ENCODE measurements at regions not wholly inside any gene's neighbourhood (a gene's known extent, or its start where the extent isn't known, plus 50 kb on each side); places are given as distances from the start of the nearest gene placed in this dataset.

DNA sequence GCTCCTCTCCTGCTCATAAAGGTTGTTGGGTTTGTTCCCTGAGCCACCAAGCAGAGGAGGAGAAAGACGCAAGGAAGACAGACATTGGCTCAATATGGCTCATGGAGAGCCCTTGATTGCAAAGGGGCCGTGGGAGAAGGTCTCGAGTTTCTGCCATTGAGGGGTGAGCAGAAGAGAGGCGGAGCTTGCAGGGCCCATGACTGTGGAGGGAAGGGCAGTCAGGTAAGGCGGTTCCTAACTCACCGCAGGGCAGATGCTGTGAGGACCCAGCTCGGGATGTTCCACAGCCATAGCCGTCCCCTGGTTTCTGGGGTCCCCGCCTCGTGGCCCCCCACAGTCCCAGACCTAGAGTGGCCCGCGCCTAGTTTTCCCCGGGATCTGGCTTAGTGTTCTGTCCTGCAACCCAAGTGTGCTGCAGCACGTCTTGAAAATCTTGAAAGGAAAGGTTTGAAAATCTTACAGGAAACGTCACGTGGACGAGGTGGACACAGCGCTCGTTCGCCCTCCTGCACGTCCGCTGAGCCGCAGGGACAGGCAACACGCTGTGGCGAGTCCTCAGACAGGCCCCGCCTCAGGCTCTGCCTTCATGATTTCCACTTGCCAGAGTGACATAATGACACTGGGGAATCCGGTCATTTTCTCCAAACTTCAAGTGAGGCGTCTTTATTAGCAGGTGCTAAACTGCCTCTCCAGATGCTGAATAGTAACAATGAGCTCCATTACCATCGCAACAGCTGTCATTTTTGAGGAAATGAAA lies 105.5 kb upstream of the HDAC4 start:
- intact Hi-C loops (cut with DNase I) = no loop called here
- Histone ChIP-seq H3K4me3 (no peak overlapping the region), H3K36me3 (no peaks in the 10 kb centered on the region), H3K27me3 (no peaks in the 10 kb centered on the region), H3K4me1 (no peaks in the 10 kb centered on the region), H3K9me3 (no peaks in the 10 kb centered on the region), H3K27ac (no peak overlapping the region)
- 69 to 75% methylated on average over 29 of the region's 29 CpGs for WGBS, 2 donors
- ATAC-seq (no peak), DNase-seq (no peak), FAIRE-seq (no peak)
- TF ChIP-seq, protein P1, sequence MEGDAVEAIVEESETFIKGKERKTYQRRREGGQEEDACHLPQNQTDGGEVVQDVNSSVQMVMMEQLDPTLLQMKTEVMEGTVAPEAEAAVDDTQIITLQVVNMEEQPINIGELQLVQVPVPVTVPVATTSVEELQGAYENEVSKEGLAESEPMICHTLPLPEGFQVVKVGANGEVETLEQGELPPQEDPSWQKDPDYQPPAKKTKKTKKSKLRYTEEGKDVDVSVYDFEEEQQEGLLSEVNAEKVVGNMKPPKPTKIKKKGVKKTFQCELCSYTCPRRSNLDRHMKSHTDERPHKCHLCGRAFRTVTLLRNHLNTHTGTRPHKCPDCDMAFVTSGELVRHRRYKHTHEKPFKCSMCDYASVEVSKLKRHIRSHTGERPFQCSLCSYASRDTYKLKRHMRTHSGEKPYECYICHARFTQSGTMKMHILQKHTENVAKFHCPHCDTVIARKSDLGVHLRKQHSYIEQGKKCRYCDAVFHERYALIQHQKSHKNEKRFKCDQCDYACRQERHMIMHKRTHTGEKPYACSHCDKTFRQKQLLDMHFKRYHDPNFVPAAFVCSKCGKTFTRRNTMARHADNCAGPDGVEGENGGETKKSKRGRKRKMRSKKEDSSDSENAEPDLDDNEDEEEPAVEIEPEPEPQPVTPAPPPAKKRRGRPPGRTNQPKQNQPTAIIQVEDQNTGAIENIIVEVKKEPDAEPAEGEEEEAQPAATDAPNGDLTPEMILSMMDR (IDR thresholded peaks at IDR 0.05) = no peak

DNA sequence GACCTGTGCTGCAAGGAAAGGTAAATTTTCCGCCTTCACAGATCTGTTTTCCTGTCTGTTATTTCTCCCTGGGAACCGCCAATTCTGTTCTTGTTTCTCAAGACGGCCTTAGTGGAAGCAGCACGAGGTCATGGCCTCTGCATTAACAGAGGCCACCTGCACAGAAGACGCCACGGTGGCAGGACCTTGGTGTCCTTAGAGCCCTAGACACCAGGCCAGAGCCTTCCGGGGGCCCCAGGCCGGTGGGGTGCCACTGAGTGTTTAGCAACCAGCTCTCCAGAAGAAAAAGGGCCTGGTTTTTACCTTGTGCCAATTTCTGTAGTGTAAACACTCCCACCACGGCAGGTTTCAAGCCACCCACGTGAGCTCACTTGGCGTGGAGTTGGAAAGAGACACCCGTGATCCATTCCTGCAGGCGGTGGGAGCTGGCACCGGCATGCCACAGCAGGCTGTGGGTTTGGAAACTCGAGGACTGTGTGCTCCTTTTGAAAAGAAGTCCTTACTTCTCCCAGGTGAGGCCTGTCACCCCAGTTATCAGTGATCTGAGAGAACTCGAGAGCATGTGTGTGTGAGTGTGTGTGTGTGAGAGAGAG lies 103.9 kb upstream of the HDAC4 start:
- Histone ChIP-seq H3K4me1 (no peaks in the 10 kb centered on the region), H3K27ac (no peak overlapping the region), H3K4me3 (no peak overlapping the region), H3K27me3 (no peaks in the 10 kb centered on the region), H3K36me3 (no peaks in the 10 kb centered on the region), H3K9me3 (no peaks in the 10 kb centered on the region)
- intact Hi-C loops (cut with DNase I) = no loop called here
- FAIRE-seq (no peak), DNase-seq (no peak), ATAC-seq (no peak)
- TF ChIP-seq, protein P1 (IDR thresholded peaks at IDR 0.05) = no peak
- WGBS, 2 donors = 74 to 80% methylated on average over 16 of the region's 16 CpGs

DNA sequence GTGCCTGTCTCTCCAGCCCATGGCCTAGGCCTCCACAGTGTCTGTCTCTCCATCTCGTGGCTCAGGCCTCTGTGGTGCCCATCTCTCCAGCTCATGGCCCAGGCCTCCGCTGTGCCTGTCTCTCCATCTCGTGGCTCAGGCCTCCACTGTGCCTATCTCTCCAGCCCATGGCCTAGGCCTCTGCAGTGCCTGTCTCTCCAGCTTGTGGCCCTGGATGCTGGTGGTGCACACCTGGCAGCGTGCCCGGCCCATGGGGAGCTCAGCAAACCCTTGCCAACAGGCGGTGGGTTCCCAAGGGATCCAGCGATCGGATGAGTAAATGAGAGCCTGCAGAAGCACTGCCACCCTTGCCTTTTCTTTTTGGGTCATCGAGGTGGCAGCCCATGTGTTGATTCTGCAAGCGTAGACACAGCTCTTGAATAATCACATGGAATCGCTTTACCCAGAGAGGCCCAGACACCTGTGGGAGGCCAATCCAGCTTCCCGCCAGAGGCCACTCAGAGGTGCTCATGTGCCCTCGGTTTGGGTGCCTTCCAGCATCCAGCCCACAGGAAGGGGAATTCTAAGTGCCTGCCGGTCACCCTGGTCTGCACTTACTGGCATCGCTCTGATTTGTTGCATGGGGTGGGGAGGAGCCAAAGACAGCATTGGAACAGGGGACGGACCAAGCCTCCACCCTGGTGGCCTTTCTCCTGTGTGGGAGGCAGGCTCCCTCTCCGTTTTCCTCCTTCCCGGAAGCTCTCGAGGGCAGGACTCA lies 101.8 kb upstream of the HDAC4 start:
- TF ChIP-seq, protein P1 (IDR thresholded peaks at IDR 0.05) = no peak
- H3K9me3 ChIP-seq = no peaks in the 10 kb centered on the region
- no peaks in the 10 kb centered on the region for H3K36me3 ChIP-seq
- intact Hi-C loops (cut with DNase I) = no loop called here
- FAIRE-seq = no peak
- DNase-seq = peak in 2 of 6 donors; percentile 36 to 46
- no peak overlapping the region for H3K27ac ChIP-seq
- no peak overlapping the region for H3K4me3 ChIP-seq
- ATAC-seq = no peak
- H3K27me3 ChIP-seq = no peaks in the 10 kb centered on the region
- 76 to 81% methylated on average over 18 to 19 of the region's 19 CpGs for WGBS, 2 donors
- no peaks in the 10 kb centered on the region for H3K4me1 ChIP-seq

DNA sequence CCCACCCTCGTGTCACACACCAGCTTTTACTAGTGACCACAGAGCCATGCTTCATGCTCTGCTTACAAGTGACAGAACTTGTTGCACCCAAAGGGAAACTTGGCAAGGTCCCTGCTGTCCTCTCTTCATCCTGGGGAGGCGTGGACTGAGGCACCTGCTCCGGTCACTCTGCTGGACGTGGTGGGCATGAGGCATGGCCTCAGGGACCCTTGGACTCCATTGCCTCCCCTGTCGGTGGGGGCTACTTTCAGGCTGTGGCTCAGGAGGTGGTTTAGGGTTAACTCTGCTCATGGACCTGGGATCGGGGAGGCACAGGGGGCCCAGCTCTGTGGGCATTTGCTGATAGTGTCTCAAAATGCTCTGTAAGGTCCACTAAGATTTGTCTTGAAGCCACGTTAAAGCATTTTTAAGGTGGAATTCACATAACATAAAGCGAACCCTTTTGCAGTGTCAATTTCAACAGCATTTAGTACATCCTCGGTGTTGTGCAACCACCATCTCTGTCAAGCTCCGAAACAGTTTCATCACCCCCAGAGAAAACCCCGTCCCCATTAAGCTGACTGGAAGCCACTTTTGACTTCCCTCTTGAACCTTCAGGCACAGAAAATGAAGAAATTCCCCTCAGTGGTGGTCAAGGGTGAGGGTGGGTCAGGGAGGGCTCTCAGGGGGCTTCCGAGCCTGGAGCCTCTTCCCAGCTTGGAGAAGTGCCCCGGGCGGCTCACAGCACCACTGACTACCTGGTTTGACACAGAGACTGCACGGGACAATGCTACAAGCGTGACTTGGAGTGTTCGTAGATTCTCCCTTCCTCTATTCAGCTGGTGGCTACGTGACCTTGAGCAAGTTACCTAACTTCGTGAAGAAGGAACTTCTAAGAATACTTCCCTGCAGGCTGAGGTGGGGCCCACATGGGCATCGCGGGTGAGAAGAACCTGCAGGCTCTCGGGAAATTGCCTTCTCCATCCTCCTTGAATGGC lies 100.0 kb upstream of the HDAC4 start:
- Histone ChIP-seq H3K27me3 (no peaks in the 10 kb centered on the region), H3K4me1 (no peaks in the 10 kb centered on the region), H3K36me3 (no peaks in the 10 kb centered on the region), H3K27ac (peak overlapping the region in 1 of 4 donors; percentile 33), H3K4me3 (no peak overlapping the region), H3K9me3 (no peaks in the 10 kb centered on the region)
- TF ChIP-seq, protein P1 (IDR thresholded peaks at IDR 0.05) = no peak
- DNase-seq (no peak), FAIRE-seq (no peak), ATAC-seq (peak in 2 of 4 donors; percentile 46 to 49)
- 54 to 71% methylated on average over 22 of the region's 22 CpGs for whole genome bisulfite sequencing, 2 donors
- intact Hi-C loops (cut with DNase I) = no loop called here

Data from pancreas (tissue), 10 donors.